Natural killer cell treated with Interleukin-12 subunit alpha and Interleukin-12 subunit beta and Interleukin-15 and Interleukin-18, amount 100 ng/mL, for 72 hours (primary cell): ENCODE measurements at regions not wholly inside any gene's neighbourhood (a gene's known extent, or its start where the extent isn't known, plus 50 kb on each side); places are given as distances from the start of the nearest gene placed in this dataset.

Source experiments
- ATAC-seq, 2 donors: fragments of 150-1000 bp; cut with Tn5 transposase in 1 of 2; sonication (Bioruptor Pico), chemical (Tn5 transposase) in 1 of 2; 2 replicates each; pipeline ENCODE4 v1.10.0; 2021
- DNase-seq: peaks from one replicate; pipeline ENCODE4 v3.0.0; 2022; ENCODE audit warnings: low spot score
- H3K27ac Mint-ChIP-seq, 2 donors: 1 replicate in 1 of 2; 2 replicates in 1 of 2; pipeline ENCODE4 v1.8.0; 2022; ENCODE audit warnings: mixed read lengths in 2 of 2, mild to moderate bottlenecking in 1 of 2, moderate library complexity in 1 of 2
- H3K27me3 Mint-ChIP-seq, 2 donors: 1 replicate in 1 of 2; 2 replicates in 1 of 2; pipeline ENCODE4 v1.8.0; 2022; ENCODE audit warnings: mixed read lengths in 2 of 2
- H3K36me3 Mint-ChIP-seq: one replicate; pipeline ENCODE4 v1.8.0; 2022; ENCODE audit warnings: mixed read lengths
- H3K4me1 Mint-ChIP-seq, 2 donors: 1 replicate in 1 of 2; 2 replicates in 1 of 2; pipeline ENCODE4 v1.8.0; 2022; ENCODE audit warnings: low read depth in 2 of 2, mixed read lengths in 2 of 2, mild to moderate bottlenecking in 1 of 2
- H3K4me3 Mint-ChIP-seq: one replicate; pipeline ENCODE4 v1.8.0; 2022; ENCODE audit warnings: mixed read lengths
- H3K9me3 Mint-ChIP-seq: 2 replicates; pipeline ENCODE4 v1.8.0; 2022; ENCODE audit warnings: mixed read lengths

DNA sequence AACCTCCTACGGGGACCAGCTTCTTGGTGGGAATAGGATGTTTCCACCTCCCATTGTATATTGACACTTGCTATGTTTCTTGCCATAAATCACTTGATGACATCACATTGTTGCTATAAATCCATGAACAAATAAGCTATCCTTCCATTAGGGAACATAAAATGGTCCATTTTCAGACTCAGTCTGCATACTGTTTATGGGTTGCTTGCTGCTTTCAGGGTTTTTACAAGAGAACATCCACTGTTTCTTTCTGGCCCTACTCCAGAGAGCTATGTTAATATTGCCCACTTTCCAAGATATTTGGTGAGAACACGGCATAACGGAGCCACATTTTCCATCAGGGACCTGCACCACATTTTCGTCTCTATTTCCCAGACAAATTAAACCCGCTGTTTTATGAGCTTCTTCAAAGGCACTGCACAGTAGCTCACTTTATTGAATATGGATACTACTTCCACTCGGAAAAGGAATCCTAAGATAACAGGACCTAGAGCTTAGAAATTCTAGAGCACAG is 800.2 kb downstream of the KCNJ2 start:
- peaks cover 8% of the 10 kb centered on the region for H3K36me3 Mint-ChIP-seq
- H3K4me1 Mint-ChIP-seq = no peaks in the 10 kb centered on the region
- ATAC-seq (no peak), DNase-seq (no peak)
- H3K4me3 Mint-ChIP-seq = no peak overlapping the region
- H3K27ac Mint-ChIP-seq = no peak overlapping the region
- H3K27me3 Mint-ChIP-seq = no peaks in the 10 kb centered on the region
- peaks cover 7% of the 10 kb centered on the region for H3K9me3 Mint-ChIP-seq

DNA sequence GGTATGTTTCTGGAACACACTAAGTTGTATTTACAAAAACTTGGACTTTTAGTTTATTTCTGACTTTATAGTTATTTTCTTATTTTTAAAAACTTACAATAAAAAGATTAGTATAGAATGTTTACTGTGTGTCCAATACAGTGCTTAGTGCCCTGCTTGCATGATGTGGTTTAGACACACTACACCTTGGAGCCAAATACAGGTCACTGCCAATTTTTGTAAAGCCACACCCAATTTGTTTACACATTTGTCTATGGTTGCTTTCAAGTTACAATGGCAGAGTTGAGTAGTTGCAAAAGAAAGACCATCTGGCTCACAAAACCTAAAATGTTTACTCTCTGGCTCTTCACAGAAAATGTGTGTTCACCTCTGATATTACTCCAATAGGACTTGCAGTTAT is 807.1 kb downstream of the KCNJ2 start:
- no peaks in the 10 kb centered on the region for H3K27me3 Mint-ChIP-seq
- H3K36me3 Mint-ChIP-seq = no peaks in the 10 kb centered on the region
- peaks cover 14% of the 10 kb centered on the region for H3K9me3 Mint-ChIP-seq
- H3K27ac Mint-ChIP-seq = no peak overlapping the region
- no peak overlapping the region for H3K4me3 Mint-ChIP-seq
- no peak for DNase-seq
- H3K4me1 Mint-ChIP-seq = no peaks in the 10 kb centered on the region
- no peak for ATAC-seq

DNA sequence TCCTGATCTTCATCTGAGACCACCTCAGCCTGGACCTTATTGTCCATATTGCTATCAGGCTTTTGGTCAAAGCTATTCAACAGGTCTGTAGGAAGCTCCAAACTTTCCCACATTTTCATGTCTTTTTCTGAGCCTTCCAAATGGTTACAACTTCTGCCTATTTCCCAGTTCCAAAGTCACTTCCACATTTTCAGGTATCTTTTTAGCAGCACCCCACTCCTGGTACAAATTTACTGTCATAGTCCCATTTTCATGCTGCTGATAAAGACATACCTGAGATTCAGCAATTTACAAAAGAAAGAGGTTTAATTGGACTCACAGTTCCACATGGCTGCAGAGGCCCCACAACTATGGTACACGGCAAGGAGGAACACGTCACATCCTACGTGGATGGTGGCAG is 815.5 kb downstream of the KCNJ2 start:
- Mint-ChIP-seq H3K9me3 (peaks cover 29% of the 10 kb centered on the region), H3K4me1 (no peaks in the 10 kb centered on the region), H3K36me3 (peaks cover 13% of the 10 kb centered on the region), H3K4me3 (no peak overlapping the region), H3K27me3 (no peaks in the 10 kb centered on the region), H3K27ac (no peak overlapping the region)
- no peak for ATAC-seq
- no peak for DNase-seq

DNA sequence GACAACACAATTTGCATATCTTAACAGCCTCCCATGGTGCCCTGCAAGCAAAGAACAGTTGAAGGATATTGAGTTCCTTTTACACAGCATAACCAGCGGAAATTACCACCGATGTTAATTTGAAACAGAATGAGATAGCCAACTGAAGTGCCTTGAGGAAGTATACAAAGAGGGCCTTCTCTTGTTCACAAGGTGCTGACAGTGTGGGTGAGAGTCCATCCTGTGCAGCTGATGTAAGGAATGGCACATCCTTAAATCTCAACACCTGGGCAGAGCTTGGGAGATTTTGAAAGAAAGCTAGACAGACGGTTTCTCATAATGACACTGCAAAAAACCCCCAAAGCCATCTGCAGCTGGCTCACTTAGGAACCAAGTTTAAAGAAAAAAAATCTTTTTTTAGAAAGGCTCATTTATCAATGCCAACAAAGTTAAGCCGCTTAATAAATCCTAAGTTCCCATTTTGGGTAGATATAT is 818.6 kb downstream of the KCNJ2 start:
- DNase-seq = no peak

DNA sequence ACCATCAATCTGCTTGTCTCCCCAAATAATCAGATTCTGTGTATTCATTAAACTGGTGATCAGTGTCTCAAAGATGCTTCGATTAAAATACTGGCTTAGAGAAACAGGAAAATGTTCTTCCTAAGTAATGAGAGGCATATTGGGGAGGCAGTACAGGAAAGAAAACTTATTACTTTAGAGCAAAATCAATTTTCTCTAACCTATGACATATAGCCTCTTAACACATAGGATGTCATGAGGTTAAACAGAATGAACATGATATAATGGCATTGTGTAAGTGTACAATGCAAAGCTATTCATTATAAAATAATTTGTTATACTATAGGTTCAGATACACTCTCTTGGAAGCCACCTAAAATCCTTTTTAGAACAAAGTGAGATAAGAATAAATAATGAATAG is 819.3 kb downstream of the KCNJ2 start:
- H3K36me3 Mint-ChIP-seq = peaks cover 23% of the 10 kb centered on the region
- no peaks in the 10 kb centered on the region for H3K4me1 Mint-ChIP-seq
- H3K27me3 Mint-ChIP-seq = no peaks in the 10 kb centered on the region
- no peak overlapping the region for H3K27ac Mint-ChIP-seq
- DNase-seq (no peak), ATAC-seq (no peak)
- H3K9me3 Mint-ChIP-seq = peaks cover 26% of the 10 kb centered on the region
- H3K4me3 Mint-ChIP-seq = no peak overlapping the region

More for the DNA sequence above, 818.6 kb downstream of the KCNJ2 start:
- ATAC-seq = no peak
- H3K27me3 Mint-ChIP-seq = no peaks in the 10 kb centered on the region
- H3K9me3 Mint-ChIP-seq = peaks cover 29% of the 10 kb centered on the region
- no peak overlapping the region for H3K27ac Mint-ChIP-seq
- no peaks in the 10 kb centered on the region for H3K4me1 Mint-ChIP-seq
- no peak overlapping the region for H3K4me3 Mint-ChIP-seq
- peaks cover 21% of the 10 kb centered on the region for H3K36me3 Mint-ChIP-seq

DNA sequence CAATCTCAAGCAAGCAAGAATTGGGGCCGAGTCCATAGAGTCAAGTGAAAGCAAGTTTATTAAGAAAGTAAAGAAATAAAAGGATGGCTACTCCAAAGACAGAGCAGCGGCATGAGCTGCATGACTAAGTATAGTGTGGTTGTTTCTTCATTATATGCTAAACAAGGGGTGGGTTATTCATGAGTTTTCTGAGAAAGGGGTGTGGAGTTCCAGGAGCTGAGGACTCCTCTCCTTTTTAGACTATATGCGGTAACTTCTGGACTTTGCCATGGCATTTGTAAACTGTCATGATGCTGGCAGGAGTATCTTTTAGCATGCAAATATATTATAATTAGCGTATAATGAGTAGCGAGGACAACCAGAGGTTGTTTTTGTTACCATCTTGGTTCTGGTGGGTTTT is 819.9 kb downstream of the KCNJ2 start:
- no peak for ATAC-seq
- Mint-ChIP-seq H3K4me1 (no peaks in the 10 kb centered on the region), H3K36me3 (peaks cover 22% of the 10 kb centered on the region), H3K27ac (no peak overlapping the region), H3K9me3 (peaks cover 26% of the 10 kb centered on the region), H3K4me3 (no peak overlapping the region), H3K27me3 (no peaks in the 10 kb centered on the region)
- no peak for DNase-seq

DNA sequence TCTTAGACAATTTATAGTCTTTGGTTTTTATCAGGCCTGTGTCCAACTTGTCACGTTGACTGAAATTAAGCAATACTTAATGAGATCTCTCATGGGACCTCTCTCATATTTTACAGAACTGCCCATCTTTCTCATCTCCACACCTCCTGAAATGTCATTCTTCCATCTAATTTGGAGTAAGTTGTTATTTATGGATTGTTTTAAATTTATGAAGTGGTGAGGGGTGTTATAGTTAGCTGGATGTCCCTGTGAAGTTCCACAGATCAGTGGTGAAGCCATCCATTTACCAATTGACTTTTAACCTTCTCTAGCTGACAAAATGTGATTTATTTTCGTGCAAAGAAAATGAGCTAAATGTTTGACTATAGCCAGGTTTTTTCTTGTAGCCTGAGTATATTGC is 824.9 kb downstream of the KCNJ2 start:
- peaks cover 20% of the 10 kb centered on the region for H3K9me3 Mint-ChIP-seq
- no peak overlapping the region for H3K4me3 Mint-ChIP-seq
- DNase-seq (no peak), ATAC-seq (no peak)
- H3K27me3 Mint-ChIP-seq = no peaks in the 10 kb centered on the region
- H3K36me3 Mint-ChIP-seq = peaks cover 17% of the 10 kb centered on the region
- H3K4me1 Mint-ChIP-seq = no peaks in the 10 kb centered on the region
- no peak overlapping the region for H3K27ac Mint-ChIP-seq

DNA sequence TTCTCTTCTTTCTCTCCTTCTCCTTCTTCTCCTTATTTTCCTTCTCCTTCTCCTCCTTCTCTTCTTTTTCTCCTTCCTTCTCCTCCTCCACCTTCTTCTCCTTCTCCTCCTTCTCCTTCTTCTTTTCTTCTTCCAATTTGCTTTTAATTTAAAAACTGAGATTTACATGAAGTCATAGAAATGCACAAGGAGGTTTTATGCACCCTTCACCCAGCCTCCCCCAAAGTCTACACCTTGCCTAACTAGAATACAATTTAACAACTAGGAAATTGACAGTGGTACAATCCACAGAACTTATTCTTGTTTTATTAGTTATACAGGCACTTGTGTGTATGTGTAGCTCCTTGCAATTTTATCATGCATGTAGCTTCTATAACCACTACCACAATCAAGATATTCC is 826.7 kb downstream of the KCNJ2 start:
- no peak for ATAC-seq
- peaks cover 15% of the 10 kb centered on the region for H3K9me3 Mint-ChIP-seq
- H3K4me3 Mint-ChIP-seq = no peak overlapping the region
- DNase-seq = no peak
- no peaks in the 10 kb centered on the region for H3K27me3 Mint-ChIP-seq
- H3K36me3 Mint-ChIP-seq = peaks cover 11% of the 10 kb centered on the region
- H3K4me1 Mint-ChIP-seq = no peaks in the 10 kb centered on the region
- H3K27ac Mint-ChIP-seq = no peak overlapping the region

DNA sequence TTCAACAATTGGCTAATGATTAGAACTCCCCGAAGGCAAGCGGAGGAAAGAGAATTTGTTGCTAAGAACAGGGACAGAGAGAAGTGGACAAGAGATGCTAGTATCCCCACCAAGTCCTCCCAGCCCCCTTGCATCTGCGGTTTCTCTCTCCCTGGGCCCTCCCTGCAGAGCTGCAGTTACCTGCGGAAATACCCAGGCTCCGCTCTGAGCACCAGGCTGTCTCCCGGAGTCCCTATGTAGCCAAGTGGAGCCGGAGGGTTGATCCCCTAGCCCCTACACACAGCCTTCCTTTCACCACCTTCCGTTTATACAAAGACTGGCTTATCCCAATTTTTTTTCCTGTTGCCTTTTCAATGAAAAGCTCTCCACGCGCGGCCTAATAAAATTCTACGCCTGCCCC is 834.4 kb downstream of the KCNJ2 start:
- Mint-ChIP-seq H3K9me3 (peaks cover 4% of the 10 kb centered on the region), H3K36me3 (no peaks in the 10 kb centered on the region), H3K27ac (no peak overlapping the region), H3K27me3 (no peaks in the 10 kb centered on the region), H3K4me3 (no peak overlapping the region), H3K4me1 (no peaks in the 10 kb centered on the region)
- no peak for ATAC-seq
- no peak for DNase-seq

DNA sequence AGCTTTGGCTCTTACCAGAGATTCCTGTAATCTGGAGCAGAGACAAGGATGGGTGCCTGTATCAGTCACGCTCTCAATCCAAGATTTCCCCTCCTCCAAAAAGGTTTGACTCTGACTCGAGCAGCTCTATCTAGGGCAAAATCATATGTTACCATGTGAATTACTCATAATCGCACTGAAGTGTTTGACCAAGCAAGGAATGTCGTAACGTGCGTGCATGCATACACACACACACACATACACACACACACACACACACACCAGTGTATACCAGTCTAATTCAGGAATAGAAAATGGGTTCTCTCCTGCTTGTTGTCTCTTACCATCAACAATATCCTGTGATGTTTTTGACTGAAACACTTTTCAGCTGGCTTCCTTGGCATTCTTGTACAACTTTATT is 835.1 kb downstream of the KCNJ2 start:
- H3K4me3 Mint-ChIP-seq = no peak overlapping the region
- H3K36me3 Mint-ChIP-seq = no peaks in the 10 kb centered on the region
- no peaks in the 10 kb centered on the region for H3K4me1 Mint-ChIP-seq
- DNase-seq (no peak), ATAC-seq (no peak)
- H3K27me3 Mint-ChIP-seq = no peaks in the 10 kb centered on the region
- H3K27ac Mint-ChIP-seq = no peak overlapping the region
- H3K9me3 Mint-ChIP-seq = peaks cover 9% of the 10 kb centered on the region

DNA sequence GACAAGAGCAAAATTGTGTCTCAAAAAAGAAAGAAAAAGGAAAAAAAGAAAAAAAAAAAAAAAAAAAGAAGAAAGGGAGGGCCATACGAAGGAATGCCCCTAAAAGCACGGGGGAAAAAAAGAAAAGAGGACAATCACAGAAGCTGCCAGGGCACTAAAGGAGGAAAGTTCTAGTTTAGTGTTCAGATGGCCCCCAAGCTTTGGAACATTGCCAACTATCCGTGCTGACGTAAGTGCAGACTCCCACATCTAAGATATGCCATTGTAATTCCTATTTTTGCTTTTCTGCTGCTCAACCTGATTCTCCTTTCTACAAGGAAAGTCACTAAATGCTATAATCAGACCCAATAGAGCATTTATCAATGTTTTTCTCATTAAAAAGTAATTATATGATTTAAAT is 842.1 kb downstream of the KCNJ2 start:
- no peak overlapping the region for H3K27ac Mint-ChIP-seq
- H3K9me3 Mint-ChIP-seq = peaks cover 13% of the 10 kb centered on the region
- H3K36me3 Mint-ChIP-seq = no peaks in the 10 kb centered on the region
- no peaks in the 10 kb centered on the region for H3K4me1 Mint-ChIP-seq
- no peak for ATAC-seq
- H3K4me3 Mint-ChIP-seq = no peak overlapping the region
- DNase-seq = no peak
- no peaks in the 10 kb centered on the region for H3K27me3 Mint-ChIP-seq

DNA sequence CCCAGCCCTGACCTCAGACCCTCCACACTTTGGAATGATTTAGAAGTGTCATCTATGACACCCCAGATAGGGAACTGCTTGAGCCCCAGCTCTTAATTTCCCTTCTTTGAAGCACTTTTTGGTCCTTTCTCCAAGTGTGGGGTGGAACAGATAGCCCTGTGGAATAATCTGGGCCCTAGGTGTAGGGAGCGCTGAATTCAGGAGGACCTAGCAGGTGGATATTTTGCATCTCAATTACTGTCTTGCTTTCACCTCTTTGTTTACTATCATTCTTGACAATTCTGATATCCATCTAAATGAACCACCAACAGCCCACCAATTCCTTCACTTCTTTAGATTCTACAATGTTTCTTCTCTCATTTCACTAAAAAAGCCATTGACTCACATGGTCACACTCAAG is 850.4 kb downstream of the KCNJ2 start:
- H3K9me3 Mint-ChIP-seq = peaks cover 3% of the 10 kb centered on the region
- no peaks in the 10 kb centered on the region for H3K27me3 Mint-ChIP-seq
- ATAC-seq (no peak), DNase-seq (no peak)
- H3K27ac Mint-ChIP-seq = no peak overlapping the region
- no peak overlapping the region for H3K4me3 Mint-ChIP-seq
- no peaks in the 10 kb centered on the region for H3K36me3 Mint-ChIP-seq
- H3K4me1 Mint-ChIP-seq = no peaks in the 10 kb centered on the region

DNA sequence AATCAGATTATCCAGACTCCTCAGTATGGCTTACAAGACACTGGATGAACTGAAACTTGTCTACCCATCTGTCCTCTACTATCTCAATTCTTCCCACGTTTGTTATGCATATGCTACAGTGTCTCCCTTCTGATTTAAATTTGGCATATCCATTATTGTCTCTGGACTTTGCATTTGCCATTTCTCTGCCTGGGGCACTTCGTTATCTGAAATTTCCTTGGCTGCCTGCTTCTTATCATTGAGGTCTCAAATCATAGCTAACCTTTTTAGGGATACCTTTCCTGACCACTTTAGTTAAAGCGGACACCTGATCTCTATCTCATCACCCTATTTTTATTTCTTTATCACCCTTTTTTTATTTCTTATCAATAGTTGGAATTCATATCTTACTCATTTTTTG is 853.4 kb downstream of the KCNJ2 start:
- DNase-seq = no peak
- Mint-ChIP-seq H3K27ac (no peak overlapping the region), H3K36me3 (no peaks in the 10 kb centered on the region), H3K4me3 (no peak overlapping the region), H3K27me3 (no peaks in the 10 kb centered on the region), H3K4me1 (no peaks in the 10 kb centered on the region), H3K9me3 (peaks cover 3% of the 10 kb centered on the region)
- ATAC-seq = no peak

DNA sequence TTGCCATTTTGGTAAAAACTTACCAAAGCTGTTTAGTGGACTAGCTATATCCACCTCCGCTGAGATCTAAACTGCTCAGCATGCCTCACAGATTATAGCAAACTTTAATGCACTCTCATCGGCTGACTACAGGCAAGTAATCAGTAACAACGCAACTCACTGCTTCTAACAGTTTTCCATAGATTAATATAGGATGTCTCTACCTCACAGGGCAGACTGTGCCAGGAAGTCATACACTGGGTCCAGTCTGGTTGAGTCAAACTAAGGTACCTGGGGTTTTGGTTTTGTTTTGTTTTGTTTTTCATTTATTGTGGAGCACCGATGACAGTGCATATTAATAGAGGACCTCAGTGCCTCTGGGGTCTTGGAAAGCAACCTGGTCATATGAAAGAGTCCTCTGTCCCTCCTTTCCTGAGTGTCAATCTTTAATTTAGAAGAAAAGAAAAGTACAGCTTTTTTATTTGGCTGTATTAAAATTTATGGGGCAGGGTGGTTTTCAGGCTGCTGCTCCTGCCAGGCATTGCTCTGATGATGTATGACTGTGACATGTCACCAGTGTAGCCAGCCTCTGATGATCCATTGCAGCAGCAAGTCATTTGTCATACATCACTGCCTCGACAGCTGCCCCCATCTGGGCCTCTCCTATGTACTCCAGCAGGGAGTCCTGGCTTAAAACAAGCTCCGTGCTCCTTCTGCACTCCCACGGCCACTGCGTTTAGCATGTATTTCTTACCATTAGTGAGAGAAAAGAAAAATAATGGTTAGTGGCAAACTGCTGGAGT is 854.1 kb downstream of the KCNJ2 start:
- H3K4me3 Mint-ChIP-seq = no peak overlapping the region
- no peak overlapping the region for H3K27ac Mint-ChIP-seq
- DNase-seq (no peak), ATAC-seq (no peak)
- no peaks in the 10 kb centered on the region for H3K4me1 Mint-ChIP-seq
- no peaks in the 10 kb centered on the region for H3K27me3 Mint-ChIP-seq
- no peaks in the 10 kb centered on the region for H3K9me3 Mint-ChIP-seq
- no peaks in the 10 kb centered on the region for H3K36me3 Mint-ChIP-seq

DNA sequence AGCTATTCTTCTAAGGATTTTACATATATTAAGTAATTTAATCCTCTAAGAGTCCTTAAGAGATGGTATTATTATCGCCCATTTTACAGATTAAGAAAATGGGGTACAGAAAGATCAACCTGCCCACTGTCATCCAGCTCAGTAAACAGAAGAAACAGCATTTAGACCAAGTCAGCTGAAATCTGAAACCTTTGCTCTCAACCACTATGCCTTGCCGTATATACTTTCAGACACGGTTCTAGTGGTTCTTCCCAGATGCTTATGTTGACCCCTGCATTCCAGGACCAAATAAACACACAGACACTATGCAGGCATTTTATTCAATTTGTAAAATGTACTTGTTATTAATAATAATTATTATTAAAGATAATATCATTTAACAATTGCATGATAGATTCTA is 854.8 kb downstream of the KCNJ2 start:
- H3K4me1 Mint-ChIP-seq = no peaks in the 10 kb centered on the region
- no peak for DNase-seq
- H3K4me3 Mint-ChIP-seq = no peak overlapping the region
- no peak overlapping the region for H3K27ac Mint-ChIP-seq
- no peaks in the 10 kb centered on the region for H3K27me3 Mint-ChIP-seq
- no peaks in the 10 kb centered on the region for H3K9me3 Mint-ChIP-seq
- no peaks in the 10 kb centered on the region for H3K36me3 Mint-ChIP-seq
- ATAC-seq = no peak
